Endothelial cell of umbilical vein (primary cell): ENCODE measurements at regions not wholly inside any gene's neighbourhood (a gene's known extent, or its start where the extent isn't known, plus 50 kb on each side); places are given as distances from the start of the nearest gene placed in this dataset.

ENCODE experiments used
- BruUV-seq: library from RNA; stranded (reverse); fragments of 400-500 nt; replicated peaks from 2 replicates; lab custom pipeline; 2021; lab: Mats Ljungman, UMichigan
- CTCF ChIA-PET: fragments of 300-600, 350-600 bp; sonication (Branson Sonifier 250); formaldehyde crosslinking; loops from one replicate; lab custom pipeline; 2021; ENCODE audit warnings: antibody characterized with exemption, inconsistent platforms; lab: Charles Lee
- POLR2A ChIA-PET: fragments of 300-600, 350-600 bp; sonication (Branson Sonifier 250); formaldehyde crosslinking; loops from one replicate; lab custom pipeline; 2021; ENCODE audit warnings: antibody characterized with exemption, inconsistent platforms; lab: Charles Lee
- DNase-seq: peaks from one replicate; pipeline ENCODE4 v3.0.0-alpha.2; 2011; ENCODE audit warnings: low read depth, low spot score
- FAIRE-seq: peaks from 2 replicates; lab custom pipeline; 2011; peaks lifted over from hg19 to GRCh38; lab: Jason Lieb, UNC
- H2AFZ ChIP-seq: 2 replicates; pipeline ENCODE4 v1.6.0; 2012; ENCODE audit warnings: low read depth, low read length, control low read depth, inconsistent platforms
- H3K27ac ChIP-seq: 2 replicates; pipeline ENCODE4 v1.5.1; 2011; ENCODE audit warnings: low read depth, mild to moderate bottlenecking, control low read depth, low read length, moderate library complexity; ENCODE audit not compliant: insufficient read depth
- H3K27me3 ChIP-seq, 2 experiments: 2 replicates each; pipeline versions ENCODE4 v1.6.0 to v1.6.1; 2011; ENCODE audit warnings: low read length in 2 of 2, mixed read lengths in 1 of 2; ENCODE audit not compliant: control insufficient read depth in 2 of 2, insufficient read depth in 2 of 2
- H3K36me3 ChIP-seq, 2 experiments: 2 replicates in 1 of 2; 3 replicates in 1 of 2; pipeline ENCODE4 v1.5.1; 2011; ENCODE audit warnings: low read length in 2 of 2, mild to moderate bottlenecking in 1 of 2, moderate library complexity in 1 of 2; ENCODE audit not compliant: control insufficient read depth in 2 of 2, insufficient read depth in 2 of 2; ENCODE audit errors: extremely low read depth in 1 of 2
- H3K4me1 ChIP-seq: 3 replicates; pipeline ENCODE4 v1.5.1; 2011; ENCODE audit warnings: mild to moderate bottlenecking, low read length; ENCODE audit not compliant: control insufficient read depth, insufficient read depth; ENCODE audit errors: extremely low read depth
- H3K4me2 ChIP-seq: 2 replicates; pipeline ENCODE4 v1.6.1; 2011; ENCODE audit warnings: low read length, control low read depth, mixed read lengths; ENCODE audit not compliant: insufficient read depth
- H3K4me3 ChIP-seq, 3 experiments: fragments of 200-600 bp in 1 of 3; sonication (generic), shearing (Covaris generic) in 1 of 3; replicated peaks in 1 of 3; 2 replicates each; pipeline ENCODE4 v1.5.1; 2011 to 2016; ENCODE audit warnings: control low read depth in 3 of 3, low read length in 3 of 3, mild to moderate bottlenecking in 2 of 3, inconsistent platforms in 1 of 3, low read depth in 1 of 3, moderate library complexity in 1 of 3; ENCODE audit not compliant: insufficient read depth in 1 of 3
- H3K79me2 ChIP-seq: 2 replicates; pipeline ENCODE4 v1.6.0; 2012; ENCODE audit warnings: low read length, inconsistent platforms; ENCODE audit not compliant: control insufficient read depth, insufficient read depth
- H3K9ac ChIP-seq: replicated peaks from 2 replicates; pipeline ENCODE3; 2011; ENCODE audit warnings: low read length, control low read depth; ENCODE audit not compliant: insufficient read depth; ENCODE audit errors: extremely low read depth
- H3K9me1 ChIP-seq: replicated peaks from 3 replicates; pipeline ENCODE4 v1.6.0; 2011; ENCODE audit warnings: mild to moderate bottlenecking, low read length; ENCODE audit not compliant: control insufficient read depth, insufficient read depth; ENCODE audit errors: extremely low read depth
- H3K9me3 ChIP-seq: replicated peaks from 2 replicates; pipeline ENCODE4 v1.5.1; 2012; ENCODE audit warnings: low read length, inconsistent platforms; ENCODE audit not compliant: control insufficient read depth, insufficient read depth
- H4K20me1 ChIP-seq: replicated peaks from 2 replicates; pipeline ENCODE3; 2011; ENCODE audit warnings: mild to moderate bottlenecking, low read length; ENCODE audit not compliant: control insufficient read depth, insufficient read depth; ENCODE audit errors: extremely low read depth
- CTCF ChIP-seq, 2 donors: IDR thresholded peaks; 1 replicate in 1 of 2; 2 replicates in 1 of 2; pipeline ENCODE4 v1.5.1; 2011; ENCODE audit warnings: low read length in 2 of 2, mild to moderate bottlenecking in 2 of 2, moderate library complexity in 2 of 2, control low read depth in 1 of 2, inconsistent platforms in 1 of 2, low read depth in 1 of 2; ENCODE audit not compliant: insufficient read depth in 1 of 2; ENCODE audit errors: extremely low read depth in 1 of 2
- EZH2 ChIP-seq: IDR thresholded peaks from 2 replicates; pipeline ENCODE4 v1.6.1; 2012; ENCODE audit warnings: borderline replicate concordance, low read depth, mild to moderate bottlenecking, moderate library complexity, low read length, inconsistent platforms; ENCODE audit not compliant: severe bottlenecking
- FOS ChIP-seq: IDR thresholded peaks from 2 replicates; pipeline ENCODE4 v1.6.1; 2011; ENCODE audit warnings: mild to moderate bottlenecking, low read length, moderate library complexity, borderline replicate concordance; ENCODE audit not compliant: insufficient read depth
- GATA2 ChIP-seq: IDR thresholded peaks from 2 replicates; pipeline ENCODE4 v1.7.0; 2011; ENCODE audit warnings: low read depth, mild to moderate bottlenecking, moderate library complexity, mixed read lengths, low read length; ENCODE audit not compliant: insufficient read length, insufficient read depth
- JUN ChIP-seq: IDR thresholded peaks from 2 replicates; pipeline ENCODE4 v1.6.1; 2011; ENCODE audit warnings: borderline replicate concordance, low read depth; ENCODE audit not compliant: insufficient read length, insufficient read depth
- MAX ChIP-seq: IDR thresholded peaks from 2 replicates; pipeline ENCODE4 v1.6.1; 2011; ENCODE audit not compliant: insufficient read depth, insufficient read length
- MYC ChIP-seq: IDR thresholded peaks from one replicate; pipeline ENCODE4 v1.6.1; 2011; ENCODE audit warnings: mild to moderate bottlenecking, low read depth, low read length
- POLR2A ChIP-seq: IDR thresholded peaks from 2 replicates; pipeline ENCODE4 v1.6.1; 2012; ENCODE audit warnings: low read depth, mild to moderate bottlenecking, control low read depth, low read length
- POLR2AphosphoS5 ChIP-seq: IDR thresholded peaks from 2 replicates; pipeline ENCODE4 v1.6.1; 2012; ENCODE audit warnings: low read depth, mild to moderate bottlenecking, control low read depth, low read length, moderate library complexity; ENCODE audit not compliant: insufficient read depth
- dilution Hi-C: fragments of 300-500 bp; cut with MboI; formaldehyde crosslinking; loops from one replicate; pipeline ENCODE4 v1.15.0; 2019; ENCODE audit warnings: low sequenced_read_pairs; ENCODE audit not compliant: extremely low pct_ligation_motif_present
- intact Hi-C: fragments of 100-400 bp; cut with micrococcal nuclease; formaldehyde crosslinking; loops from one replicate; pipeline ENCODE4 v1.10.0; 2022

- Histone ChIP-seq H3K9me1 (no peaks in the 10 kb centered on the region), H3K27me3 (peaks cover 0 to 3% of the 10 kb centered on the region in 2 experiments), H4K20me1 (no peaks in the 10 kb centered on the region), H3K4me3 (no peak overlapping the region), H3K4me2 (no peak overlapping the region), H3K9me3 (no peaks in the 10 kb centered on the region), H3K36me3 (no peaks in the 10 kb centered on the region), H2AFZ (no peak overlapping the region), H3K9ac (no peak overlapping the region), H3K4me1 (peaks cover 3% of the 10 kb centered on the region), H3K27ac (no peak overlapping the region), H3K79me2 (no peaks in the 10 kb centered on the region)
- intact Hi-C loops: no loop called here
- POLR2A ChIA-PET: no interaction called here
- DNase-seq: no peak
- dilution Hi-C loops: no loop called here
- no TSS peak for BruUV-seq
- CTCF ChIA-PET: interaction anchor here (0.8 kb wide), 1 partner anchor 319 kb away, joined by 3 read pairs; the partner anchor contains the start of gene PDS5B
- FAIRE-seq: no peak
- TF ChIP-seq CTCF (IDR thresholded peaks at IDR 0.05; ENCODE audit: extremely low read depth in 1 of 2, insufficient read depth in 1 of 2, low read depth in 1 of 2, low read length in 2 of 2) (no peak), EZH2 (no peak), MAX (no peak), POLR2A (no peak), MYC (no peak), JUN (no peak), POLR2AphosphoS5 (no peak), FOS (no peak), GATA2 (no peak)
Observed at GRCh38 chr13:32905063-32905863, 111.0 kb upstream of the KL start.
